OCI-LY3 (cell line): ENCODE measurements at regions not wholly inside any gene's neighbourhood (a gene's known extent, or its start where the extent isn't known, plus 50 kb on each side); places are given as distances from the start of the nearest gene placed in this dataset.

Experiments used
- H2AFZ ChIP-seq: fragments of 200-600, 300-600 bp; shearing (Covaris generic); 2 replicates; pipeline ENCODE4 v1.6.0; 2014; ENCODE audit warnings: antibody characterized with exemption, low read depth, low read length
- H3K27ac ChIP-seq: fragments of 200-600, 300-600 bp; sonication (generic); 2 replicates; pipeline ENCODE4 v1.5.1; 2014; ENCODE audit warnings: mild to moderate bottlenecking, low read length, moderate library complexity, mixed read lengths
- H3K27me3 ChIP-seq: fragments of 200-600, 300-600 bp; sonication (generic); 2 replicates; pipeline ENCODE4 v1.6.1; 2014; ENCODE audit warnings: low read depth, low read length, mixed read lengths
- H3K36me3 ChIP-seq: fragments of 200-600, 300-600 bp; sonication (generic); replicated peaks from 2 replicates; pipeline ENCODE3; 2014; ENCODE audit warnings: low read depth, low read length, mixed read lengths
- H3K4me1 ChIP-seq: fragments of 300-600, 200-600 bp; sonication (generic); 2 replicates; pipeline ENCODE4 v1.6.1; 2014; ENCODE audit warnings: low read length, mixed read lengths
- H3K4me2 ChIP-seq: fragments of 200-600, 300-600 bp; sonication (generic); 2 replicates; pipeline ENCODE4 v1.6.1; 2014; ENCODE audit warnings: low read length, mixed read lengths
- H3K4me3 ChIP-seq: fragments of 300-600, 200-600 bp; sonication (generic); 2 replicates; pipeline ENCODE4 v1.5.1; 2014; ENCODE audit warnings: antibody characterized with exemption, mild to moderate bottlenecking, low read length, moderate library complexity
- H3K79me2 ChIP-seq: fragments of 300-600, 200-600 bp; shearing (Covaris generic); 2 replicates; pipeline ENCODE4 v1.6.1; 2014; ENCODE audit warnings: mild to moderate bottlenecking, low read length, mixed read lengths
- H3K9ac ChIP-seq: fragments of 300-600, 200-600 bp; shearing (Covaris generic); 2 replicates; pipeline ENCODE4 v1.6.0; 2014; ENCODE audit warnings: mild to moderate bottlenecking, low read length, moderate library complexity
- H3K9me3 ChIP-seq: fragments of 200-600, 300-600 bp; shearing (Covaris generic); 2 replicates; pipeline ENCODE4 v1.6.1; 2014; ENCODE audit warnings: low read length, mixed read lengths; ENCODE audit not compliant: insufficient read depth
- H4K20me1 ChIP-seq: fragments of 200-600, 300-600 bp; sonication (generic); 2 replicates; pipeline ENCODE4 v1.6.1; 2016; ENCODE audit warnings: low read length, mixed read lengths; ENCODE audit not compliant: insufficient read depth
- CTCF ChIP-seq: fragments of 200-600, 300-600 bp; sonication (generic); IDR thresholded peaks from 2 replicates; pipeline ENCODE4 v1.5.1; 2014; ENCODE audit warnings: antibody characterized with exemption, low read length, low read depth
- EZH2phosphoT487 ChIP-seq: fragments of 200-600 bp; shearing (Covaris generic); IDR thresholded peaks from 2 replicates; pipeline ENCODE4 v1.6.1; 2018; ENCODE audit warnings: antibody characterized with exemption, mixed run types, low read depth

DNA sequence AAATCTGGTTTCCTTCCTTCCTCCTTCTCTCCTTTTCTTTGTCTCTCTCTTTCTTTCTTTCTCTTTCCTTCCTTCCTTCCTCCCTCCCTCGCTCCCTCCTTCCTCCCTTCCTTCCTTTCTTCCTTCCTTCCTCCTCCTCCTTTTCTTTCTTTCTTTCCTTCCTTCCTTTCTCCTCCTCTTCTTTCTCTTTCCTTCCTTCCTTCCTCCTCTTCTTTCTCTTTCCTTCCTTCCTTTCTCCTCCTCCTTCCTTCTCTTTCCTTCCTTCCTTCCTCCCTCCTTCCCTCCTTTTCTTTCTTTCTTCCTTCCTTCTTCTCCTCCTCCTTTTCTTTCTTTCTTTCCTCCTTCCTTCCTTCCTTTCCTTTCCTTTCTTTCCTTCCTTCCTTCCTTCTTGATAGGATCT lies 61.2 kb downstream of the VIP start:
- no peak overlapping the region for H3K27ac ChIP-seq
- no peaks in the 10 kb centered on the region for H3K36me3 ChIP-seq
- no peak overlapping the region for H3K4me3 ChIP-seq
- H3K9me3 ChIP-seq = no peaks in the 10 kb centered on the region
- no peaks in the 10 kb centered on the region for H3K27me3 ChIP-seq
- H2AFZ ChIP-seq = no peak overlapping the region
- no peaks in the 10 kb centered on the region for H3K79me2 ChIP-seq
- no peaks in the 10 kb centered on the region for H4K20me1 ChIP-seq
- H3K9ac ChIP-seq = no peak overlapping the region
- no peak overlapping the region for H3K4me2 ChIP-seq
- TF ChIP-seq EZH2phosphoT487 (no peak), CTCF (no peak)
- no peaks in the 10 kb centered on the region for H3K4me1 ChIP-seq

DNA sequence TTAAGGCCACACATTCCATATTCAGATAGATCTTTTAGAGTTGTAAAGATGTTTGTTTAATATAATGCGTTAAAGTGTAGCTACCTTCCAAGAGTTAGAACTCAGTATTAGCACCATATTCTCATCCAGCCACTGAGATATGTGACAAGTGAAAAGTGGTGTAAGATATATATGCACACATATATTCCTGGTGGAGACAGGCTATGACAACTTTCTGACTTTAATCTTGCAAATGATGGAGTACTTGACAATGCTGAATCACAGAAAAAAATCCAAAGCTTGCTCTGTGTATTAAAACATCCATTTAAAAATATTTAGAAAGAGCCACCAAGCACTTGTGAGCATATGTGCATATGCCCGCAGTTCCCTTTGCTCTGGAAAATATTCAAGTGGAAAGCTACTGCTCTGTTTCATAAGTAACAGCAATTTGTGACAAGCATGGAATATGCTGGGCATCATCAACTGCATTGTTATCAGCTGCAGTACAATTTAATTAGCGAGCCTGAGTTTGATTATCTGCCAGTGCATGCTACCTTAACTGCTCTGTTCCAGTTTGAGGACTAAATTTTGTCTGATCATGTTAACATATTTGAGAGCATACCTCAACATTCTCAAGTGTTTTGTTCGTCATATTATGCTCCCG lies 64.8 kb downstream of the VIP start:
- no peak overlapping the region for H3K4me3 ChIP-seq

DNA sequence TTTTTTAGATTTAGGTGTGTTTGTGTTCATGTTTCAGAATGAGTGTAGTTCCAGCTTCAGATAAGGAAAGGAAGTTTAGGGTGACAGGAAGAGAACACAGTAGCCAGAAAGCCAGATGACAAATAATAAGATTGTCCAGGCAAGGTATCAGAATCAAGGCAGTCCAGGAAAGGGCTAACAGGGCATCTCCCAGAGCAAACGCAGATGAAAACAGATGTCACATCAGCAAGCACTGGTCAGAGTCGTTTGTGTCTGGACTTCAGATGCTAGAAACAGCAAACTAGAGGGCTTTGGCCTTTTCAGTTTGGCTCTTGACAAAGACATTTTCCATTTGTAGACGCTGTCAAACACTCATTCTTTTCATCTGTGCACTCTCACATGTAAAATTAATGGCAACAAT lies 65.5 kb downstream of the VIP start:
- Histone ChIP-seq H3K27ac (no peak overlapping the region), H3K4me1 (no peaks in the 10 kb centered on the region), H3K36me3 (no peaks in the 10 kb centered on the region), H3K4me3 (no peak overlapping the region), H3K79me2 (no peaks in the 10 kb centered on the region), H3K9ac (no peak overlapping the region), H3K9me3 (no peaks in the 10 kb centered on the region), H3K27me3 (no peaks in the 10 kb centered on the region), H4K20me1 (no peaks in the 10 kb centered on the region), H2AFZ (no peak overlapping the region), H3K4me2 (no peak overlapping the region)
- TF ChIP-seq CTCF (no peak), EZH2phosphoT487 (no peak)

More for the DNA sequence above, 64.8 kb downstream of the VIP start:
- Histone ChIP-seq H3K36me3 (no peaks in the 10 kb centered on the region), H3K27me3 (no peaks in the 10 kb centered on the region), H3K9ac (no peak overlapping the region), H3K79me2 (no peaks in the 10 kb centered on the region), H4K20me1 (no peaks in the 10 kb centered on the region), H3K4me1 (no peaks in the 10 kb centered on the region), H3K4me2 (no peak overlapping the region), H2AFZ (no peak overlapping the region), H3K9me3 (no peaks in the 10 kb centered on the region), H3K27ac (no peak overlapping the region)
- TF ChIP-seq EZH2phosphoT487 (no peak), CTCF (no peak)

DNA sequence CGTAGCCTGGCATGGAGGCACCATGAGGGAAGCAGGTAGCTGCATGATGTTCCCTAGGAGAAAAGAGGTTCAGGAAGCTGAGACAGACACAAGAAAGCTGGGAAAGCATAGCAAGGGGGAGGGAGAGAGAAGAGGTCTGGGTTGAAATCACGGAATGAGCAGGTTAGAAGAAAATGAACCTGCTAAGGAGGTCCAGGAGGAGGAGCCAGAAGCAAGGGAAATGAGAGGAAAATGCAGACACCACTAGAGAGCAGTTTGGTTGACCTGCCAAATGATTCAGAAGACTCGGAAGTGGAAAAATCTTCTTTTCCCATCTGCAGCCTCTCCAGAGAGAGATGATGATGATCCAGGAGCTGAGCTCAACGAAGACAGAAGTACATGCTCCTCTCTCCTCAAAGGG lies 70.9 kb downstream of the VIP start:
- Histone ChIP-seq H3K9ac (no peak overlapping the region), H3K4me3 (no peak overlapping the region), H3K27ac (no peak overlapping the region), H3K4me1 (no peaks in the 10 kb centered on the region), H3K36me3 (no peaks in the 10 kb centered on the region), H3K9me3 (no peaks in the 10 kb centered on the region), H3K4me2 (no peak overlapping the region), H4K20me1 (no peaks in the 10 kb centered on the region), H2AFZ (no peak overlapping the region), H3K27me3 (no peaks in the 10 kb centered on the region), H3K79me2 (no peaks in the 10 kb centered on the region)
- no peak for TF ChIP-seq EZH2phosphoT487
- TF ChIP-seq CTCF = no peak
